ENCODE measurements at regions not wholly inside any gene's neighbourhood (a gene's known extent, or its start where the extent isn't known, plus 50 kb on each side); places are given as distances from the start of the nearest gene placed in this dataset.

- no peak overlapping the region for H3K27ac ChIP-seq
- WGBS, 5 donors = 75 to 87% (median 77%) methylated on average over 3 of the region's 3 CpGs
- DNase-seq = no peak
- H3K9me3 ChIP-seq = peaks cover 0 to 16% (median 0%) of the 10 kb centered on the region in 4 donors
- H3K36me3 ChIP-seq = no peaks in the 10 kb centered on the region
- intact Hi-C loops (cut with DNase I; ENCODE audit: low total_unique reads) = no loop called here
- H3K4me3 ChIP-seq = no peak overlapping the region
- no peaks in the 10 kb centered on the region for H3K4me1 ChIP-seq
- H3K27me3 ChIP-seq = no peaks in the 10 kb centered on the region
- TF ChIP-seq EP300 (IDR thresholded peaks at IDR 0.05) (no peak), POLR2A (IDR thresholded peaks at IDR 0.05) (no peak), CTCF (IDR thresholded peaks at IDR 0.05) (no peak), POLR2AphosphoS5 (IDR thresholded peaks at IDR 0.05) (no peak)
Observed at GRCh38 chr5:10842823-10843222, 81.8 kb upstream of the DAP start.

- no peaks in the 10 kb centered on the region for H3K27me3 ChIP-seq
- WGBS, 5 donors = 87 to 96% (median 89%) methylated on average over 3 of the region's 3 CpGs
- H3K4me1 ChIP-seq = no peaks in the 10 kb centered on the region
- H3K27ac ChIP-seq = no peak overlapping the region
- intact Hi-C loops (cut with DNase I; ENCODE audit: low total_unique reads) = no loop called here
- peaks cover 0 to 16% (median 0%) of the 10 kb centered on the region in 4 donors for H3K9me3 ChIP-seq
- TF ChIP-seq POLR2AphosphoS5 (IDR thresholded peaks at IDR 0.05) (no peak), POLR2A (IDR thresholded peaks at IDR 0.05) (no peak), CTCF (IDR thresholded peaks at IDR 0.05) (no peak), EP300 (IDR thresholded peaks at IDR 0.05) (no peak)
- H3K36me3 ChIP-seq = no peaks in the 10 kb centered on the region
- no peak overlapping the region for H3K4me3 ChIP-seq
- no peak for DNase-seq
Observed at GRCh38 chr5:10839916-10840599, 79.0 kb upstream of the DAP start.

- no peaks in the 10 kb centered on the region for H3K4me1 ChIP-seq
- peaks cover 0 to 11% (median 0%) of the 10 kb centered on the region in 4 donors for H3K9me3 ChIP-seq
- DNase-seq = no peak
- H3K27me3 ChIP-seq = no peaks in the 10 kb centered on the region
- H3K4me3 ChIP-seq = no peak overlapping the region
- TF ChIP-seq POLR2AphosphoS5 (IDR thresholded peaks at IDR 0.05) (no peak), EP300 (IDR thresholded peaks at IDR 0.05) (no peak), POLR2A (IDR thresholded peaks at IDR 0.05) (no peak), CTCF (IDR thresholded peaks at IDR 0.05) (no peak)
- no peak overlapping the region for H3K27ac ChIP-seq
- H3K36me3 ChIP-seq = no peaks in the 10 kb centered on the region
- intact Hi-C loops (cut with DNase I; ENCODE audit: low total_unique reads) = no loop called here
- 61 to 77% (median 72%) methylated on average over 3 of the region's 3 CpGs for WGBS, 5 donors
Observed at GRCh38 chr5:10839118-10839517, 78.1 kb upstream of the DAP start.

- Histone ChIP-seq H3K27me3 (no peaks in the 10 kb centered on the region), H3K4me3 (no peak overlapping the region), H3K27ac (no peak overlapping the region), H3K36me3 (no peaks in the 10 kb centered on the region), H3K9me3 (peaks cover 0 to 5% (median 0%) of the 10 kb centered on the region in 4 donors), H3K4me1 (peaks cover 0 to 5% (median under 1%) of the 10 kb centered on the region in 4 donors)
- intact Hi-C loops (cut with DNase I; ENCODE audit: low total_unique reads) = no loop called here
- WGBS, 5 donors = 83 to 93% (median 88%) methylated on average over 5 of the region's 5 CpGs
- DNase-seq = no peak
- TF ChIP-seq EP300 (IDR thresholded peaks at IDR 0.05) (no peak), CTCF (IDR thresholded peaks at IDR 0.05) (no peak), POLR2AphosphoS5 (IDR thresholded peaks at IDR 0.05) (no peak), POLR2A (IDR thresholded peaks at IDR 0.05) (no peak)
Observed at GRCh38 chr5:10838038-10838437, 77.0 kb upstream of the DAP start.
